HG03558 (cell line): ENCODE measurements at regions not wholly inside any gene's neighbourhood (a gene's known extent, or its start where the extent isn't known, plus 50 kb on each side); places are given as distances from the start of the nearest gene placed in this dataset.

Experiments used
- ATAC-seq: cut with Tn5 transposase; IDR thresholded peaks from one replicate; pipeline ENCODE4 v1.9.1; 2021; ENCODE audit warnings: moderate number of reproducible peaks; ENCODE audit not compliant: unreplicated experiment; ENCODE audit errors: extremely low read depth

DNA sequence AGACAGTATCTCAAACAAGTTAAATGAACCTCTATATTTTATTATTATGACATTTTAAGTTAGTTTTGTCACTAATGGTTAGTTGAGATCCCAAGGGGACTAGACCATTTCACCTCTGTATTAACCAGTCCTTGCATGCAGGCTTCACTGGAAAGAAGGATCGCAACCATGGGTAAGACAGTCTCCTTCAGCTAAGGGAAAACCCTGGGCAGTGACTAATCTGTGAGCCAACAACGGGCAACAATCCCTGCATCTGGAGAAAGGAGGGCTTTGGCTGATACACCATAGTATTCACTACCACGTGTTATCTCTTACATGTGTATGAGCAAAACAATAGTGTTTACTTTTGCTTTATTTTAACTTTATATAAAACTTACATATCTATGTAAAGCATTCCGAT lies 708.8 kb upstream of the CHRM3 start:
- ATAC-seq: no peak

DNA sequence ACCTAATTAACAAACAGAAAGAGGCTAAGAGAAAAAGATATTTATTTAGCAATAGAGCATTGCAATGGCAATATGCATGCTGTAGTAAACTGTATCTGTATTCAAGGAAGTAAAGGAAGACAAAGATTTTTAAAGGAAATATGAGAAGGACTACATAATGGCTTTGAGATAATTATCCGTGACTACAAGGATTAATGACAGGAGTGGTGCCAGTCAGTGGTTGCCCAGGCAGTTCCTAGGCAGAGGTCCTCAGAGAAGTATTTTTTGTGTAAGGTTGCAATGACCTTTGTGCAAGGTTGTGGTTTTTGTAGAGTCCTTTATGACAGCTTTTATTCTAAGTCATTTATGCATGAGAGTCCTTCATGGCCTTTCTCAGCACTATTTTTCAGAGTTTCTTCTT lies 711.1 kb upstream of the CHRM3 start:
- no peak for ATAC-seq

DNA sequence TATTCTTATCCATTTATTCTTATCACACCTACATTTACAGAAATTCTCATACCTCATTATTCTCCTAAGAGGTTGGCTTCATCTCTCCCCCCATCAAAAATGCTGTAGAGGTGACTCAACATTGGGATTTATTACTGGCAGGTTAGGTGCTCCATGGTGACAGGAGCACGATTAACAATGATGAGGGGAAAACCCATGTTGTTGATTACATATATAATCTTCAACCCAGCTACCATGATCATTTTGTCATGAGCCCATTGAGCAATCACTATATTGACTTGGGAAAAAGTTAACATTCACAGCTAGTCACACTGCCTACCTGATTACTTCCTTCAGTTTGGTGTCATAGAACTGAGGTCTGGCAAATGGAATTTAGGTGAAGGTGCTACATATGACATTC lies 712.1 kb upstream of the CHRM3 start:
- no peak for ATAC-seq

DNA sequence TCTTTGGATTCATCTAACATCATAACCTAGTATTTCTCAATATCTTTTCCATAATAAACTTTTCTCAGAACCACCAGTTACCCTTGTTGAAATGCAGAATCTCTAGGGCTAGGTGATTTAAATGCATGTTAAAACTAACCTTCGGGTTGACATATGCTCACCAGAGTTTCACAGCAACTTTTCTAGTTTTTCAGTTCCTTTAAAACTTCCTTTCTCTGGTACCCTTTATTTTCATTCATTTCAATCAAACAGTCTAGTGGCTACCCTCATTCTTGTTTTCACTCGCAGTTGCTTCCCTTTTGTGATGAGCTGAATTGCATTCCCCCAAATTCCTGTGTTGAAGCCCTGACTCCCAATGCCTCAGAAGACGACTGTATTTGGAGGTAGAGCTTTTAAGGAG lies 712.8 kb upstream of the CHRM3 start:
- ATAC-seq: no peak

DNA sequence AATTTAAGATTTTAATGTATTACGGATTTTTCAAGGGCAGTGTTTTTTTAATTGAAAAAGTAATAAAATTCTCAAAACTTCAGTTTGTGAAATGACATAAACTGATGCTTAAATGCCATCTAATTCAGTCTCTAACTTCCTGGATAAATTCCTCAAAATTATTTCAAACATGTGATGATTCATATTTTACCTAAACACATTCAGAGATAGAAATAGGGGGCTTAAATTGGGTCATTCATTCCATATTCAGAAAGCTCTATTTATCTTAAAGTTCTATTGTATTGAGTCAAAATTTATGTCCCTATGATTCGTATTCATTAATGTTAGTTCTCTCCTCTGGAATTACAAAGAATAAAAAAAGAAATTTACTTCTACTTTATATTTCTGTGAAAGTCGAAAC lies 713.6 kb upstream of the CHRM3 start:
- no peak for ATAC-seq

DNA sequence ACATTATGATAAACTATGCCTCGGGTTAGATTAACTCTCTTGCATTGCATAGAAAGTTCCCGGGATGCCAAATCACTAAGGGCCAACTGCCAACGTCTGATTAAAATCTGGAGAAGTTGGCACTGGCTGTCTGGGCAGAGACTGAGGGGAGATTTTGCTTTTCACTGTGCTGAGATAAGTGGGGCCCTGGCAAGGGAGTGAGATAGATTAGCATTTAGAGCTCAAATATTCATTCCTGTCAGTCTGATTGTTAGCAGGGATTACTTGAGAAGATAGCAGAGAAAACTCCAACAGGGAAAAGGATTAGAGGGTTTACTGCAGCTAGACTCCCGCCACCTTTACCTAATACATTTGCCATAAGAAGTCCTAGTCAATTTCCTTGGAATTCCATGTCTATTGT lies 714.1 kb upstream of the CHRM3 start:
- no peak for ATAC-seq

DNA sequence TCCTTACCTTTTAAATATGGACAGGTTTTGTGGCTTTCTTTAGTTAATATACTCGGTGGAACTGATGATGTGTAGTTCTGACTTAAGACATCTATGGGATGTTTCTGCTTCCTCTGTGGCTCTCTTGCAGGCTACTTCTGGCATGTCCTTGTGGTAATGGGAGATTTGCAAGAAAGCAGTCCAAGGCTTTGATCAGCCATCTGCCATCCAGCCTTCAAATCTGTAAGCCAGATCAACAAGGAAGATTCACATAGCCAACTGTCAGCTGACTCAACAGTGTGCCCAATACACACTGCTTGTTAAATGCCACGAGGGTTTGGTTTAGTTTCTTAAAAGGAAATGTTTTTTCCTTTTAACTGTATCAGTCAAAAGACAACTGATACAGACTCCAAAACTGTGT lies 722.2 kb upstream of the CHRM3 start:
- no peak for ATAC-seq

DNA sequence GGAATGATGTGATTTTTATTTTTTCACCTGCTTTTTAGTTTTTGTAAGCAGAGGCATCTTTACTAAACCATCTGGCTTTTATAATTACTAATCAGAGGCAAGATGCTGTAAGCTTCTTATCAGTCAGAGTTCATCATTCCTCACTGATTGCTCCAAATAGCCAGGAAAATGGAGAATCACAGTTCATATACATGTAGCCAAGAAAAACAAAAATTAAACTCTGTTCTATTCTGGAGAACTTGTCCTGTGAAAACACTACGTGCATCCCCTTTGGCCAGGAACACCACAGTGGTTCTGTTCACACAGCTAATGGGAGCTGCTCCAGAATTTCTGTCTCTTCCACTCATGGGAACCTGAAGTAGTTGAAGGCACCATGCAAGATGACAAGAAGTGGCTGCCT lies 725.5 kb upstream of the CHRM3 start:
- no peak for ATAC-seq

DNA sequence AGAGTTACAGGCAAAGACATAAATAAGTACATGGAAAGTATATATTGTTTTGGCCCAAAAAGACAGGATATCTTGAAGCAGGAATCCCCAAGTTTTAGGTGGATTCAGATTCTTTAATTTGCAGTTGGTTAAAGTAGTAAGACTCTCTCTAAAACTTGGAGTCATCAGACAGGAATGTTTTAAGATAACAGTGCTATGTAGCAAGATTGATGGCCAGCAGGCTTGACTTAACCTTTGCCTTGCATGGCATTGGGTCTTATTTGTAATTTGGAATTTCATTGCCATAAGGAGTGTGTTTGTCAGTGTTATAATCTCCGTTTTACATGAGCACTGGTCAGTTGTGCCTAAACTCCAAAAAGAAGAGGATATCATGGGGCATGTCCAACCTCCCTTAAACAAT lies 727.6 kb upstream of the CHRM3 start:
- no peak for ATAC-seq

DNA sequence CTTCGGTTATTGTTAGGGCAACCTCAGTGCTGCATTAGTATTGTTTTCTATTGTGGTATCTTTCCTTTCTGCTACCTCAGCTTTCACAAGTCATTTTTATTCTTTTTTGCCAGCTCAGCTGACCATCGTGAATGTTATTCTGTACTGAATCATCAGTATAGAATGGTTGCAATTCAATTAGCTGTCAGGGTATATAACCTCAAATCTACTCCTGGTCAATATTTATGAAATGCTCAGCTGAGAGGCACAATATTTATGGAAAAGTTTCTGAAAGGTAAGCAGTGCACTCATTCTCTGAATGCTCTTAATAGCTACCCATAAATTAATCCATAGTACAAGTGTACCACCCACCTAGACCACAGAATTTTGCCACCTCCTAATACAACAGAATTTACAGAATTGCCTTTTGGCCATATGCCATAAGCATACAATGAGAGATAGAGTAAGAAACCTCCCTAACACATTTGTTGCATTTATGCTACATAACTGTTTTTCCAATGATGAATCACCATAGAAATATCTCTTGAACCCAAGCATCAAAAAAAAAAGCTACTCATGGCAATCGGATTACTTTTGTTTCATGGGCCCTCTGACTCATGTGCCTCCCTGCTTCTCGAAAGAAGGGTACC lies 732.6 kb upstream of the CHRM3 start:
- ATAC-seq: no peak

DNA sequence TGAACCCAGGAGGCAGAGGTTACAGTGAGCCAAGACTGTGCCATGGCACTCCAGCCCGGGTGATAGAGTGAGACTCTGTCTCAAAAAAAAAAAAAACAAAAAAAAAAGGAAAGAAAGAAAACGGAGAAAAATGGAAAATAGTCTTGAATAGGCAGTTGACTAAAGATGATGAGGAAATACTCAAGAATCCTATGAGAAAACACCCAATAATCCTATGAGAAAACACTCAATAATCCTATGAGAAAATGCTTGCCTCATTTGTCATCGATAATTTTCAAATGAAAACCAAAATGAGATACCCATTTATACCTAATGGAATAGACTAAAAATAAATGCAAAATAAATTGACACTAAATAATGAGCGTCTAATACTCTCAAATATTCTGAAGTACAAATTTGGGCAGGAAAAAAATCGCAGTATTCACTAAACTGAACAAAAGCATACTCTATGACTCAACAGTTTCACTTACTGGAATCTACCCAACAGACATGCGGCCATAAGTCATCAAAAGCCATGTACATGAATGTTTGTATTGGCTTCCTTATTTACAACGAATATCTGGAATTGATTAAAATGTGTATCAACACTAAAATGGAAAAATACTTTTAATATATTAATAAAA lies 733.9 kb upstream of the CHRM3 start:
- no peak for ATAC-seq

DNA sequence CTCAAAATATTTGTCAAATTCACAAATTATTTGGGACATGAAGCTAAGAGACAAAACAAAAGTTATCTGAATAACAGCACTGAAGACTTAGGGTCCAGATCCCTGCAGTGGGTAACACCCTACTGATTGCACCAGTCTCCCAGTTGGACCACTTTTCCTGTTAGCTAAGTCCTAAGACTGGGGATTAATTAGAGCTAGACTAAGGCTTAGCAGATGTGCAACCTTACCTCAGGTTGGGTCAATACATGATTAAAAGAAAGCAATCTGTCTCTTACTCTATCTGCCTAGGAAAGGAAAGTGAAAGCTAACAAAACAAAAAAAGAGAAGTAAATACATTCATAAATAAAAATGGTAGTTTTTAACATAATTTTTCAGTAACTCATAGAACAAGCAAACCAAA lies 737.2 kb upstream of the CHRM3 start:
- no peak for ATAC-seq

DNA sequence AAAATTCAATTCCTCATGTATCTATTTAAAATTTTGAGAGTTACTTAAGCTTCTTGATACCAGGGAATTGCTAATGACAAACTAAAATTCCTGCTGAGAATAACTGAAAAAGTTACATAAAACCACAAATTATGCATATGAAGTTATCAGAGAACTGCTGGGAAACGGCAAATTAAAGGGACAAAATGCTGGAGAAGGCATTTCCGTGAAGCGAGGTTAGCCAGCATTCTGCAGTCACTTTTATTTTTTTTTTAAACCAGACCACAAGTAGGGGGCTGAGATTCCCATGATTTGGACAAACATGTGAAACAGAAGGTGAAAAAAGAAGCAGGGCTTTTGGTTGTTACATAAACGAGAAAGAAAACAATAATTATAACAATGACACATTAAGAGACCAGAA lies 737.6 kb upstream of the CHRM3 start:
- ATAC-seq: no peak

DNA sequence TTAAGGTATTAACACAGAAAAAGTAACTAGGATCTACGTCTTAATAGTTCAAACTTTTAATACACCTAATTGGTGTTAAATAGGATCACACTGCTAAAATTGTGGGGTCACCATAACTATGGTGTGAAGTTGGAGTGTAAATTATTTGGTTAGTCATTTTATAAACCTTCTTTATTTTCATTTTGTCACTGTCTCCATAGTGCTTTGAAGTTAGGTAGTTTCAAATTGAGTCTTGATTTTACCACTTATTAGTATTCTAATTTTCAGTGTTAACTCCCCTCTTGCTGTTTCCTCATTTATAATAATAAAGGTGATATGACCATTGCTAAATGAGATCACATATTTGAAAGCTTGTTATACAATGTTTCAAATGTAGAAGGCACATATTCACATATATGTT lies 738.1 kb upstream of the CHRM3 start:
- no peak for ATAC-seq

DNA sequence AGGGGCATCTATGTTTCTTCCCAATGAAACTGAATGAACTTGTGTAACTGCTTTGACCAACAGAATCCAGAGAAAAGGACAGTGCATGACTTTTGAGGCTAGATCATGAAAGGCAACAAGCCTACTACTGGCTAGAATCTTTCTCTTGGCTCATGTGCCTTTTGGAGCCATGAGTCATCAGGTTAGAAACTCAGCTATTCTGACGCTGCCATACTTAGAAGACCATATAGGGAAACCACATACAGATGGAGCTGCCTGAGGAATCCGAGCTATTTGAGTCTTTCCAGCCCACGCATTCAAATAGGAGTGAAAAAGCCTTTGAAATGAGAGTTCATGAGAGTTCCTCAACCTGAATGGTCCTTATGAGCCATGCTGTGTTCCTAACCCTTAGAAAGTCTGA lies 738.5 kb upstream of the CHRM3 start:
- ATAC-seq: no peak

DNA sequence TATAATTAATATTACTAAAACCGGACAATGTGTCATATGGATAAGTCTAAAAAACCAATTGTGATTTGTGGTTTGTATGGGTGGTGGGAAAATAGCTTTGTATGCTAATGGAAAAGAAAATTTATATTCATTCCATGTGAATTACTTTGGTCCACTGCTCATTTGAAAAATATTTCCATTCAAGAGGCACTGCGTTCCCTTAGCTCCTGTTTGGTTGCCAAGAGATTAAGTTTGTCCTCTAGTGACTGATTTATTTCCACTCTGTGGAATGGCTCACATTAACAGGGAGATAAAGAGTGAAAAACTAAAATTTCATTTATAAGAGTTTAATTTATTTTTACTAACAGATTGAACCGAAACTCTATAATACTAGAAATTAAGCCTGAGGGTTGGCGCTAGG lies 744.1 kb upstream of the CHRM3 start:
- no peak for ATAC-seq

DNA sequence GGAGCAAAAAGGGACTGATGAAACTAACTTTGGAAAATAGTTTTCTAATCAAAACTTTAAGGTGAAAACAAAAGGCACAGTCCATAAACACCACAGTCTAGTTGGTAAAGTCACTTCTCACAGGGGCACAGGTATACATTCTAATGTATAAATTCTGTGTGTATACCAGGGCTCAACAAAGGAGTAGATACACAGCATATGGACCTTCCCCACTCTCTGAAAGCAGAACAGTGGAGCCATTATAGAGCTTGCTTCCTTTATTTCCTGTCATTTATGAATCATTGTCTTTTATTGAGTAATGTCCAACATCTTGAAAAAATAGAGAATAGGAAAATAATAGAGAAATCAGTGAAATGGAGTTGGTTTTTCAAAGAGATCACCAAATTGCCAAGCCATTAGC lies 746.5 kb upstream of the CHRM3 start:
- ATAC-seq: no peak

DNA sequence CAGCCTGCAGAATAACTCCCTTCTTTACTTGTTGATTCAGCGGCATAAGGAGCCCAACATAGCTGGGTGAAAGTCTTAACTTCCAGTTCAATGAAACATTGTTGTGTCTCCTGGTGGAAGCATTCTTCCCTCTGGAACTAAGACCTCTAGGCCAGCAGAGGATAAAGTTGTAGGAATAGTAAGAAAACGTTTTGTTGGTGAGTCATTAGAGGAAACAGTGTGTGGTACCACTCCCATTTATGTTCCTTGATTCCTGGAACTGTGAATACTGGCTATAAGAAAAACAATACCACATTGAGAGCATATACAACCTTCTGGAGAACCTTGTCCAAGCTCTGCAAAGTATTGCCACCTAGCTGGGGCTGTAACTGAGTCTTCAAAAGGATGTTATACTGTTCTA lies 737.4 kb upstream of the ZP4 start:
- ATAC-seq: no peak

DNA sequence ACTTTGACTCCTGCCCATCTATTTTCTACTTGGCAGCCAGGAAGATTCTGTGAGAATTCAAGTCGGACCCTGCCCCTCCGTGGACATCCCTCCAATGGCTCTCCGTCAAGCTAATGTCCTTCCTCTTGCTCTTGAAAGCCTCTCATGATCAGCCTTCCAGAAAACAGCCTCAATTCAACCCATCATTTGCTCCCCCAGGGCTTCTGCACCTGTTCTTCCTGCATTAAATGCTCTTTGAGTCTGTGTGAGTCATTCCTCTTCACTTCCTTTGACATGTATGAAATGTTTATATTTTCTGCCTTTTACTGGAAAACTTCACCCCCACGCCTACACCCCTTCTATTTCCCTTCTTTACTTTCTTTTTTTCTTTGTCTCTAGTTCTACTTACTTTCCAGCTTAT lies 734.1 kb upstream of the ZP4 start:
- no peak for ATAC-seq

DNA sequence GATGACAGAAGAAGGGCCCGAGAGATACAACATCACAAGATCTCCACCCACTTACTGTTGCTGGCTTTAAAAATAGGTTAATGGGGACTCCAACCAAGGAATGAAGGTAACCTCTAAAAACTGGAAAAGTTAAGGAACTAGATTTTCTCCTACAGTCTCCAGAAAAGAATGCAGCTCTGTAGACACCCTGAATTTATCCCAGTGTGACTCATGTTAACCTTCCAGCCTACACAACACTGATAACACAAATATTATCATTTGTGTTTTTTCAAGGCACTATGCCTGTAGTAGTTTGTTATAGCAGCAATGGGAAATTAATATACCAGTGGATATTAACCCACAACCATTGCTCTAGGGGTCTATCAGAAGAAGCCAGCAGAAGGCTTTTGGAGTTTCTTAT lies 730.7 kb upstream of the ZP4 start:
- ATAC-seq: no peak

DNA sequence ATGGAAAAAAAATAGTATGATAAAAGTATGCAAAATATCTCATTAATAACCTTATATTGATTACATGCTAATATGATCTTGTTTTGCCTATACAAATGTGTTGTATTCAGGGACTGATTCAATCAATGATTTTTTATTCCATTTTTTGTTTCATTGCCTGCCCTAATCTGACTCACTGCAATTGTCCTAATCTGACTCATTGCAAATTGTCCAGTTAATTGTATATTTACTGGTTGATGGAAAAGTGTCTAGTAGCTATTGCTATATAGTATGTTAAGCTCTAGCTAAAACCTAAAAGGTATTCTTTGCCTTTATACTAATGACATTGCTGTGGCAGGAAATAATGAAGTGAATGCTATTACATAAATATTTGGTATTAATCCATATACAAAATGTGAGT lies 728.9 kb upstream of the ZP4 start:
- no peak for ATAC-seq

DNA sequence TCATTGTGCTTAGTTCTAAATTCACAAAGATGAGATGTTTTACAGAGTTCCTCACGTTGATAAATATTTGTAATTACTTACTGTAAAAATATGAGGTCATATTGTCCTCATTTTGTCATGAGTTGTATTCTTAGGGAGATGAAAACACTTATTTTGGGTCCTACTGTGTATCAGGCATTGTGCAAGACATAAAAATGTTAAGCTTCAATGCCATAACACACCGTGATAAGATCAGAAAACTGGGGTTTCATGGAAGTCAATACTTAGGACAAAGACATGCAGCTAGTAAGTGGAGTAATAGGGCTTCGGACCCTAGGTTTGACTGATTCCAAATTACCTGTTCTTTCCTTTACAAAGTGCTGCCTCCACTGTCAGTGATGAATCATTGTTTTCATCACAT lies 720.7 kb upstream of the ZP4 start:
- ATAC-seq: no peak

DNA sequence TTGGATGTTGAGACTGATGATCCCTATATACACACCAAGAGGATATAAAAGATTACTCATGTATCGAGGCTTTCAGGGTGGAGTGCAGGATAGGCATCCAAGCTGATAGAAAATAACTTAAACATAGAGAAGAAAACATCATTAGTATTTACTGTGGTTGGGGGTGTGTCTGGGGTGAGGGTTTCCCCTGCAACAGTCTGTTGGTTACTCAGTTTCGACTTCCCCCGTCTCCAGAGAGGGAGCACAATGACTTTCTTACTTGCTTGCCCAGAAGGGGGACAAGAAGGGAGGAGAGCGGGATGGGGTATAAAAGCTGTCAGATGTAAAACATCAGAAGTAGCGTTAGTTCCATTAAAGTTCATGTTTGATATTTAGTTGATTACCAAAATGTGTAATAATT lies 717.4 kb upstream of the ZP4 start:
- no peak for ATAC-seq
